GM06990 (cell line): ENCODE measurements at regions not wholly inside any gene's neighbourhood (a gene's known extent, or its start where the extent isn't known, plus 50 kb on each side); places are given as distances from the start of the nearest gene placed in this dataset.

Source experiments
- DNase-seq: peaks from one replicate; pipeline ENCODE4 v3.0.0-alpha.2; 2011; ENCODE audit not compliant: insufficient read length; ENCODE audit errors: extremely low read depth
- H3K27me3 ChIP-seq: replicated peaks from 2 replicates; pipeline ENCODE4 v1.6.0; 2011; ENCODE audit warnings: low read length; ENCODE audit not compliant: control insufficient read depth, insufficient read depth
- H3K36me3 ChIP-seq: 2 replicates; pipeline ENCODE4 v1.5.1; 2011; ENCODE audit warnings: low read length; ENCODE audit not compliant: control insufficient read depth, insufficient read depth
- H3K4me3 ChIP-seq: replicated peaks from 2 replicates; pipeline ENCODE4 v1.5.1; 2011; ENCODE audit warnings: low read depth, mild to moderate bottlenecking, control low read depth, low read length
- TF ChIP-seq, protein P1 (sequence below): IDR thresholded peaks from 2 replicates; pipeline ENCODE4 v1.5.1; 2011; ENCODE audit warnings: low read length, control low read depth, mild to moderate bottlenecking, inconsistent platforms; ENCODE audit not compliant: insufficient read depth, poor library complexity, severe bottlenecking

GRCh38 chr10:52409195-52409594, 95.1 kb downstream of the DKK1 start:
- TF ChIP-seq, protein P1, sequence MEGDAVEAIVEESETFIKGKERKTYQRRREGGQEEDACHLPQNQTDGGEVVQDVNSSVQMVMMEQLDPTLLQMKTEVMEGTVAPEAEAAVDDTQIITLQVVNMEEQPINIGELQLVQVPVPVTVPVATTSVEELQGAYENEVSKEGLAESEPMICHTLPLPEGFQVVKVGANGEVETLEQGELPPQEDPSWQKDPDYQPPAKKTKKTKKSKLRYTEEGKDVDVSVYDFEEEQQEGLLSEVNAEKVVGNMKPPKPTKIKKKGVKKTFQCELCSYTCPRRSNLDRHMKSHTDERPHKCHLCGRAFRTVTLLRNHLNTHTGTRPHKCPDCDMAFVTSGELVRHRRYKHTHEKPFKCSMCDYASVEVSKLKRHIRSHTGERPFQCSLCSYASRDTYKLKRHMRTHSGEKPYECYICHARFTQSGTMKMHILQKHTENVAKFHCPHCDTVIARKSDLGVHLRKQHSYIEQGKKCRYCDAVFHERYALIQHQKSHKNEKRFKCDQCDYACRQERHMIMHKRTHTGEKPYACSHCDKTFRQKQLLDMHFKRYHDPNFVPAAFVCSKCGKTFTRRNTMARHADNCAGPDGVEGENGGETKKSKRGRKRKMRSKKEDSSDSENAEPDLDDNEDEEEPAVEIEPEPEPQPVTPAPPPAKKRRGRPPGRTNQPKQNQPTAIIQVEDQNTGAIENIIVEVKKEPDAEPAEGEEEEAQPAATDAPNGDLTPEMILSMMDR, result no peak
- no peaks in the 10 kb centered on the region for H3K36me3 ChIP-seq
- no peak overlapping the region for H3K4me3 ChIP-seq
- H3K27me3 ChIP-seq, result no peaks in the 10 kb centered on the region
- no peak for DNase-seq

DNA sequence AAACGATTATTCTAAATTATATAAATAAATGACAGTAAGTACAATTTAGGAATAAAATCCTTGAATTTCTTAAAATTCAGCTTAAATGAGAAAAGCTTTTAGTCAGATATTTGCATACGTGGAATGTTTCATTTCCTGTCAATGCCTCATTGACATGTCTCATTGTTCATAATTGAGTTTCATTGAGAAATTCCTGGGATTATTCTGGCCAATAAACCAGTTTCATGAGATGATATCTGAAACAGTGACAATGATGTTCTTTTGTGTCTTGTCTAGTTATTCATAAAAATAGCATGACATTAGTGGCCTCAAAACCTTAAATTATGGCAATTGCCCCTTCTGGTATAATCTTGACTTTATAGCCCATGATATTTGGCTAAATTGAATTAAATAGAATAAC, 95.8 kb downstream of the DKK1 start:
- DNase-seq, result no peak
- H3K27me3 ChIP-seq, result no peaks in the 10 kb centered on the region
- TF ChIP-seq, protein P1, result no peak
- H3K36me3 ChIP-seq, result no peaks in the 10 kb centered on the region
- no peak overlapping the region for H3K4me3 ChIP-seq

DNA sequence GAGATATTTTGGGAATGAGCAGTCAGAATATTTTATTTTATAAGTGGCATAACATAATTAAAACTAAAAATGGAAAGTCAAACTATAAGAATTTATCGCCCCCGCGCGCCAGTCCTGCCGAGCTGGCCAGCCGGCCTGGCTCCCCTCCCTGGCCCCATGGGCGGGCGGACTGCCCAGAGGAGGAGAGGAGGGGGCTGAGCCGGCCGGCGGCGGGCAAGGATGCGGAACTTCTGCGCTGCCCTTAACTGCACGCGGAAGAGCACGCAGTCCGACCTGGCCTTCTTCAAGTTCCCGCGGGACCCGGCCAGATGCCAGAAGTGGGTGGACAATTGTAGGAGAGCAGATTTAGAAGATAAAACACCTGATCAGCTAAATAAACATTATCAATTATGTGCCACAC, 96.8 kb downstream of the DKK1 start:
- no peak for DNase-seq
- H3K4me3 ChIP-seq, result no peak overlapping the region
- TF ChIP-seq, protein P1, result no peak
- H3K36me3 ChIP-seq, result no peaks in the 10 kb centered on the region
- H3K27me3 ChIP-seq, result no peaks in the 10 kb centered on the region

- H3K4me3 ChIP-seq, result no peak overlapping the region
- H3K36me3 ChIP-seq, result no peaks in the 10 kb centered on the region
- no peak for DNase-seq
- TF ChIP-seq, protein P1, result no peak
- H3K27me3 ChIP-seq, result no peaks in the 10 kb centered on the region
Measured at GRCh38 chr10:52419281-52419680, 105.2 kb downstream of the DKK1 start.

GRCh38 chr10:52420656-52421055, 106.6 kb downstream of the DKK1 start:
- TF ChIP-seq, protein P1, result no peak
- Histone ChIP-seq H3K36me3 (no peaks in the 10 kb centered on the region), H3K27me3 (no peaks in the 10 kb centered on the region), H3K4me3 (no peak overlapping the region)
- no peak for DNase-seq

DNA sequence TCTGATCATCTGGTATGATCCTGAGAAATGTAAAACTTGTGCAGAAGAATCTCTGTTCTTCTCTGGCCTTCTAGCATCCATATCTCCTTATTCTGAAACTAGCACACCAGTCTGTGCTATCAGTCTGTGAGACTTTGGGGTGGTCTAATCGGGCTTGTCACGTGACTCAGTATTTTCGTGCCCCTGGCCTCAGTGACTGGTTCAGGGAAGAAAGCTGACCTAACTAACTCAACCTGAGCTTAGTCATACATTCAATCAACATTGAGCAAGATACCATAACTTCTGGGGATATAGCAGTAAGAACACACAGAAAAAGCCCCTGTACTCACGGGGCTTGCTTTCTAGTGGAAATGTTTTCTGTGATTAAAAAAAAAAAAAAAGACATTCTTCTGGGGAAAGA, 109.3 kb downstream of the DKK1 start:
- no peak for DNase-seq
- Histone ChIP-seq H3K4me3 (no peak overlapping the region), H3K27me3 (no peaks in the 10 kb centered on the region), H3K36me3 (no peaks in the 10 kb centered on the region)
- TF ChIP-seq, protein P1, result no peak
